WTC11 (cell line): ENCODE measurements at regions not wholly inside any gene's neighbourhood (a gene's known extent, or its start where the extent isn't known, plus 50 kb on each side); places are given as distances from the start of the nearest gene placed in this dataset.

Experiments used
- CREM ChIP-seq: sonication (generic); formaldehyde crosslinking; IDR thresholded peaks from 2 replicates; pipeline ENCODE4 v1.8.1; 2022; ENCODE audit warnings: mild to moderate bottlenecking, missing genetic modification reagents, moderate library complexity
- CTCF ChIP-seq: fragments of 200-600 bp; IDR thresholded peaks from 2 replicates; pipeline ENCODE4 v1.8.0; 2022; ENCODE audit warnings: antibody characterized with exemption
- SMAD3 ChIP-seq: sonication (generic); formaldehyde crosslinking; IDR thresholded peaks from 2 replicates; pipeline ENCODE4 v1.8.0; 2022; ENCODE audit warnings: missing genetic modification reagents, mild to moderate bottlenecking, borderline replicate concordance
- STAT6 ChIP-seq: sonication (generic); formaldehyde crosslinking; conservative IDR thresholded peaks from 2 replicates; pipeline ENCODE4 v1.8.1; 2023; ENCODE audit warnings: mild to moderate bottlenecking, low read depth, missing genetic modification reagents, moderate library complexity
- TP53 ChIP-seq: sonication (generic); formaldehyde crosslinking; IDR thresholded peaks from 2 replicates; pipeline ENCODE4 v1.8.1; 2023; ENCODE audit warnings: mild to moderate bottlenecking, missing genetic modification reagents

- no peak for TF ChIP-seq CTCF
- no peak for TF ChIP-seq SMAD3 (CRISPR knock-in tag)
- TF ChIP-seq STAT6 (CRISPR knock-in tag) = no peak
- no peak for TF ChIP-seq CREM
- no peak for TF ChIP-seq TP53 (CRISPR knock-in tag)
These were observed 378.3 kb downstream of the BRD1 start for GRCh38 chr22:49449377-49449776.
